ENCODE measurements at regions not wholly inside any gene's neighbourhood (a gene's known extent, or its start where the extent isn't known, plus 50 kb on each side); places are given as distances from the start of the nearest gene placed in this dataset.

DNA sequence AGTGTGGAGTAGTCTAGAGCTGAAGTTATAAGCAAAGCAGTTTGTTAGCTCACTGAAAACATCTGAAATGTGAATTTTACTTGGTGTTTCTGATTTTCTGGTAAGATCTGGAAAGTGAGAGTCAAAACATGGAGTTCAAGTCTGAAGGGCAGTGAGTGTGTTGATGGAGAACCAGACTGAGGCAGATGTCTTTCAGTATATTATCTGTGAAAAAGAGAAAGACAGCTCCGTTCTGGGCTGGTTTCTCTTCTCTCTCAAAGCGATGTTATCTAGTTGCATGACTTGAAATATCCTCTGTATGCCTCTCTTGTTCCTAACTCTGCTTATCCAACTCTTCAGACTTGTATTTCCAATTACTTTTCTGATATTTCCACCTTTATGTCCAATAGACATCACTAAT, 381.9 kb upstream of the RGS6 start:
- Mint-ChIP-seq H3K4me1 (ENCODE audit: low read depth) (peaks cover 19% of the 10 kb centered on the region), H3K27ac (ENCODE audit: unreplicated experiment) (no peak overlapping the region), H3K36me3 (ENCODE audit: low read depth) (peaks cover 2% of the 10 kb centered on the region), H3K4me3 (ENCODE audit: unreplicated experiment) (no peak overlapping the region), H3K9me3 (ENCODE audit: low read depth) (no peaks in the 10 kb centered on the region), H3K27me3 (ENCODE audit: low read depth) (no peaks in the 10 kb centered on the region)
- DNase-seq (ENCODE audit: low spot score), result no peak
- TF ChIP-seq, protein P1, sequence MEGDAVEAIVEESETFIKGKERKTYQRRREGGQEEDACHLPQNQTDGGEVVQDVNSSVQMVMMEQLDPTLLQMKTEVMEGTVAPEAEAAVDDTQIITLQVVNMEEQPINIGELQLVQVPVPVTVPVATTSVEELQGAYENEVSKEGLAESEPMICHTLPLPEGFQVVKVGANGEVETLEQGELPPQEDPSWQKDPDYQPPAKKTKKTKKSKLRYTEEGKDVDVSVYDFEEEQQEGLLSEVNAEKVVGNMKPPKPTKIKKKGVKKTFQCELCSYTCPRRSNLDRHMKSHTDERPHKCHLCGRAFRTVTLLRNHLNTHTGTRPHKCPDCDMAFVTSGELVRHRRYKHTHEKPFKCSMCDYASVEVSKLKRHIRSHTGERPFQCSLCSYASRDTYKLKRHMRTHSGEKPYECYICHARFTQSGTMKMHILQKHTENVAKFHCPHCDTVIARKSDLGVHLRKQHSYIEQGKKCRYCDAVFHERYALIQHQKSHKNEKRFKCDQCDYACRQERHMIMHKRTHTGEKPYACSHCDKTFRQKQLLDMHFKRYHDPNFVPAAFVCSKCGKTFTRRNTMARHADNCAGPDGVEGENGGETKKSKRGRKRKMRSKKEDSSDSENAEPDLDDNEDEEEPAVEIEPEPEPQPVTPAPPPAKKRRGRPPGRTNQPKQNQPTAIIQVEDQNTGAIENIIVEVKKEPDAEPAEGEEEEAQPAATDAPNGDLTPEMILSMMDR (IDR thresholded peaks at IDR 0.05), result no peak

DNA sequence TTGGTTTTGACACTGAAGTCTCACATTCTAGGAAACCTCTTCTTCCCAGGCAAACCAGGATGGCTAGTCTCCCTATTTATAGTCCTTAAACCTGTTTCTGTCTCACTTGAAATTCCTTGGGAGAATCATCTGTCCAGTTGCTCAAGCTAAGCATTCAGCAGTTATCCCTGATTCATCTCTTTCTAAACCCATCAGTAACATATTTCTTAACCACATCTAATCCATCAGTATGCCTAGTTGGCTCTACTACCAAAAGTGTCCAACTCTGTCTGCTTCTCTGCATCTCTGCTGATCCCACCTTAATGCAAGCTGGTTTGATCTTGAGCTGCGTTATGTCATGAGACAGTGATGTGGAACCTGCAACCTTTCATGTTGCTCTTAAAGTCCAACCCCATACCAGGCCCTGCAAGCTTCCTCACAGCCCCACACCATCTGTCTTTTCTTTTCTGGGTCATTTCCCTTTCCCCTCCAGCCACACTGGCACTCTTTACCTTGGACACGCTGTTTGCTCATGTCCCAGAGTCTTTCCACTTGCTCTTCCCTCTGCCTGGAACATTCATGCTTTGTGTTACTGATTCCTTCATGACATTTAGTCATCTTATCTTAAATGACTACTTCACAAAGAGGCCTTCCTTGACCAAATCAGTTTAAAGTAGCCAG, 380.8 kb upstream of the RGS6 start:
- Mint-ChIP-seq H3K27me3 (ENCODE audit: low read depth) (no peaks in the 10 kb centered on the region), H3K4me3 (ENCODE audit: unreplicated experiment) (no peak overlapping the region), H3K9me3 (ENCODE audit: low read depth) (no peaks in the 10 kb centered on the region), H3K36me3 (ENCODE audit: low read depth) (peaks cover 2% of the 10 kb centered on the region), H3K27ac (ENCODE audit: unreplicated experiment) (peak overlapping the region; percentile 59), H3K4me1 (ENCODE audit: low read depth) (peaks cover 30% of the 10 kb centered on the region)
- no peak for DNase-seq (ENCODE audit: low spot score)
- TF ChIP-seq, protein P1 (IDR thresholded peaks at IDR 0.05), result no peak

DNA sequence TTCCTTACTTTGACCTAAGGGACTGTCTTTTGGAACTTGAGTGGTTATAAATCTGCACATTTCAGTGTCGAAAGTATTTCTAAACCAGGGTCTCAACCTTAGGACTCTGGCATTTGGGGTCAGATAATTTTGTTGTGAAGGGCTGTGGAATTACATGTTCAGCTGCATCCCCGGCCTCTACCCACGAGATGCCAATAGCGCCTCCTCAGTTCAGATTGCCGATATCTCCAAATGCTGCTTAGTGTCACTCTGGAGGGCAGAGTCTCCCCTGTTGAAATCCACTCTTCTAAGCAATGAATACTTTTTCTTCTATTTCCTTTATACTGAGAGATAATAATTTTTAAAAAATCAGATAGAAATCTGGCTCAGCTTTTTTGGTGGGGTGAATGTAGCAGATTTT, 379.4 kb upstream of the RGS6 start:
- no peak overlapping the region for H3K4me3 Mint-ChIP-seq (ENCODE audit: unreplicated experiment)
- TF ChIP-seq, protein P1 (IDR thresholded peaks at IDR 0.05), result no peak
- H3K4me1 Mint-ChIP-seq (ENCODE audit: low read depth), result peaks cover 30% of the 10 kb centered on the region
- peaks cover 2% of the 10 kb centered on the region for H3K36me3 Mint-ChIP-seq (ENCODE audit: low read depth)
- no peak for DNase-seq (ENCODE audit: low spot score)
- no peak overlapping the region for H3K27ac Mint-ChIP-seq (ENCODE audit: unreplicated experiment)
- no peaks in the 10 kb centered on the region for H3K27me3 Mint-ChIP-seq (ENCODE audit: low read depth)
- H3K9me3 Mint-ChIP-seq (ENCODE audit: low read depth), result no peaks in the 10 kb centered on the region

DNA sequence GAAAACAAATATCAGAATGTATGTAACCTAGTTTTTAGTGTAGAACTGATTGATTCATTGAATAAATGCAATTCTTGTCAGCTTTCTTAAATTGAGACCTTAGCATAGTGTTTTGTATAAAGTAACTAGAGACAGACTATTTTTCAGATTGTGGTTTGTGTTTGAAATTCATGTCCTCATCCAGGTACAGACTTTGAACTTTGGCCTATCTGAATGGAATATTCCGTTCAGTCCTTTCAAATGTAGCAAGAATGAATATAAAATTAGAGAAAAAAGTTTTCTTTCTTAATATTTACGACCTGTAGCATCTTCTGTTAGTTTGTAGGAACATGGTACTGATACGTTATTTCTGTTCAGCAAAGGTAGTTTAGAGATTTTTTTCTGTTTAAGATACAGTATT, 378.4 kb upstream of the RGS6 start:
- no peak overlapping the region for H3K27ac Mint-ChIP-seq (ENCODE audit: unreplicated experiment)
- no peak for DNase-seq (ENCODE audit: low spot score)
- no peaks in the 10 kb centered on the region for H3K27me3 Mint-ChIP-seq (ENCODE audit: low read depth)
- H3K9me3 Mint-ChIP-seq (ENCODE audit: low read depth), result no peaks in the 10 kb centered on the region
- peaks cover 30% of the 10 kb centered on the region for H3K4me1 Mint-ChIP-seq (ENCODE audit: low read depth)
- H3K36me3 Mint-ChIP-seq (ENCODE audit: low read depth), result peaks cover 2% of the 10 kb centered on the region
- H3K4me3 Mint-ChIP-seq (ENCODE audit: unreplicated experiment), result no peak overlapping the region
- TF ChIP-seq, protein P1 (IDR thresholded peaks at IDR 0.05), result no peak

DNA sequence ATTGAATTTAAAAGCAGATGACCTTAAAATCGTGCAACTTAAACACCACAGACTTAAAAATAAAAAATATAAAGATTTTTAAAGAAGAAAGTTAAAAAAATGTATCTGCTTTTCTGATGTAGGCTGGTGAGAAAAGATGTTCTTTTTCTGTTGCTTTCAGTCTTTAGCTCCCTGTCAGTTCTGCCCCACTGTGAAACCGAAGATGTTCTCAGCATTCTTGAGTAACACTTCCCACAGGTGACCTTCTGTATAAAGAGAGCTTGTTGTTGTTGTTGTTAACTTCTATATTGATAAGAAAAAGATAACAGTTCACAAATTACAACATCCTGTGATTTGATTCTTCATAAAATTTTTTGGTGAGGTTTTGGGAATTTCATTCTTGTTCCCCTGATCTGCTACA, 377.9 kb upstream of the RGS6 start:
- H3K4me3 Mint-ChIP-seq (ENCODE audit: unreplicated experiment), result no peak overlapping the region

More for the DNA sequence above, 377.9 kb upstream of the RGS6 start:
- Mint-ChIP-seq H3K9me3 (ENCODE audit: low read depth) (no peaks in the 10 kb centered on the region), H3K4me1 (ENCODE audit: low read depth) (peaks cover 30% of the 10 kb centered on the region), H3K27ac (ENCODE audit: unreplicated experiment) (no peak overlapping the region), H3K36me3 (ENCODE audit: low read depth) (peaks cover 2% of the 10 kb centered on the region), H3K27me3 (ENCODE audit: low read depth) (no peaks in the 10 kb centered on the region)
- no peak for DNase-seq (ENCODE audit: low spot score)
- TF ChIP-seq, protein P1 (IDR thresholded peaks at IDR 0.05), result no peak
